Nephron progenitor cell (in vitro differentiated cells): ENCODE measurements at regions not wholly inside any gene's neighbourhood (a gene's known extent, or its start where the extent isn't known, plus 50 kb on each side); places are given as distances from the start of the nearest gene placed in this dataset.

Experiments used
- DNase-seq: peaks from one replicate; pipeline ENCODE4 v3.0.0; 2021
- H3K27ac Mint-ChIP-seq: 2 replicates; pipeline ENCODE4 v1.8.0; 2021; ENCODE audit warnings: mild to moderate bottlenecking, moderate library complexity, mixed read lengths
- H3K27me3 Mint-ChIP-seq: 2 replicates; pipeline ENCODE4 v1.8.0; 2021; ENCODE audit warnings: mild to moderate bottlenecking, low read depth, mixed read lengths; ENCODE audit not compliant: poor library complexity
- H3K36me3 Mint-ChIP-seq: 2 replicates; pipeline ENCODE4 v1.8.0; 2021; ENCODE audit warnings: low read depth, mixed read lengths
- H3K4me1 Mint-ChIP-seq: 2 replicates; pipeline ENCODE4 v1.8.0; 2021; ENCODE audit warnings: mixed read lengths
- H3K4me3 Mint-ChIP-seq: 2 replicates; pipeline ENCODE4 v1.8.0; 2021; ENCODE audit warnings: mild to moderate bottlenecking, moderate library complexity, mixed read lengths
- H3K9me3 Mint-ChIP-seq: 2 replicates; pipeline ENCODE4 v1.8.0; 2021; ENCODE audit warnings: mild to moderate bottlenecking, moderate library complexity, mixed read lengths
- TF ChIP-seq, protein P1 (sequence below): fragments of 200-600 bp; sonication (generic); IDR thresholded peaks from 2 replicates; pipeline ENCODE4 v1.5.0; 2021; ENCODE audit warnings: antibody characterized with exemption

DNA sequence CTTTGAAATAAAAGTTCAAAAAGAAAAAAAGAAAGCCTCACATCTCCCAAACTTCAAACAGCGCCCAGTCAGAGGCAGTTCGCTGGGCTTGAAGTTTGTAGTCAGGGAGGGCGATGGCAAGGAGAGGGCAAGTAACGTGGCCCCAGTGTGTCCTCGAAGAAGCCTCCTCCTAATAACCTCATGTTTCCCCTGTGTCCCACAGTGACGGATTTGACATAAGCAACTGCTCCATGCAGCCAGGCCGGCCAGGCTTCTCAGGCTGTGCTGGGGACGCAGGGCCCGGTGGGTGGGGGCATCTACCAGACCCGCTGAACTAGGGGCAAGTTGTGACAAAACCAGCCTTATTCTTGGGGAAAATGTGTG lies 172.2 kb downstream of the ERCC6L2 start:
- peak overlapping the region; percentile 92 for H3K27ac Mint-ChIP-seq
- H3K36me3 Mint-ChIP-seq, result peaks cover 5% of the 10 kb centered on the region
- H3K27me3 Mint-ChIP-seq, result peaks cover 16% of the 10 kb centered on the region
- TF ChIP-seq, protein P1, sequence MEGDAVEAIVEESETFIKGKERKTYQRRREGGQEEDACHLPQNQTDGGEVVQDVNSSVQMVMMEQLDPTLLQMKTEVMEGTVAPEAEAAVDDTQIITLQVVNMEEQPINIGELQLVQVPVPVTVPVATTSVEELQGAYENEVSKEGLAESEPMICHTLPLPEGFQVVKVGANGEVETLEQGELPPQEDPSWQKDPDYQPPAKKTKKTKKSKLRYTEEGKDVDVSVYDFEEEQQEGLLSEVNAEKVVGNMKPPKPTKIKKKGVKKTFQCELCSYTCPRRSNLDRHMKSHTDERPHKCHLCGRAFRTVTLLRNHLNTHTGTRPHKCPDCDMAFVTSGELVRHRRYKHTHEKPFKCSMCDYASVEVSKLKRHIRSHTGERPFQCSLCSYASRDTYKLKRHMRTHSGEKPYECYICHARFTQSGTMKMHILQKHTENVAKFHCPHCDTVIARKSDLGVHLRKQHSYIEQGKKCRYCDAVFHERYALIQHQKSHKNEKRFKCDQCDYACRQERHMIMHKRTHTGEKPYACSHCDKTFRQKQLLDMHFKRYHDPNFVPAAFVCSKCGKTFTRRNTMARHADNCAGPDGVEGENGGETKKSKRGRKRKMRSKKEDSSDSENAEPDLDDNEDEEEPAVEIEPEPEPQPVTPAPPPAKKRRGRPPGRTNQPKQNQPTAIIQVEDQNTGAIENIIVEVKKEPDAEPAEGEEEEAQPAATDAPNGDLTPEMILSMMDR, result no peak
- peaks cover 54% of the 10 kb centered on the region for H3K4me1 Mint-ChIP-seq
- peaks cover 6% of the 10 kb centered on the region for H3K9me3 Mint-ChIP-seq
- peak; percentile 39 for DNase-seq
- peak overlapping the region; percentile 63 for H3K4me3 Mint-ChIP-seq

DNA sequence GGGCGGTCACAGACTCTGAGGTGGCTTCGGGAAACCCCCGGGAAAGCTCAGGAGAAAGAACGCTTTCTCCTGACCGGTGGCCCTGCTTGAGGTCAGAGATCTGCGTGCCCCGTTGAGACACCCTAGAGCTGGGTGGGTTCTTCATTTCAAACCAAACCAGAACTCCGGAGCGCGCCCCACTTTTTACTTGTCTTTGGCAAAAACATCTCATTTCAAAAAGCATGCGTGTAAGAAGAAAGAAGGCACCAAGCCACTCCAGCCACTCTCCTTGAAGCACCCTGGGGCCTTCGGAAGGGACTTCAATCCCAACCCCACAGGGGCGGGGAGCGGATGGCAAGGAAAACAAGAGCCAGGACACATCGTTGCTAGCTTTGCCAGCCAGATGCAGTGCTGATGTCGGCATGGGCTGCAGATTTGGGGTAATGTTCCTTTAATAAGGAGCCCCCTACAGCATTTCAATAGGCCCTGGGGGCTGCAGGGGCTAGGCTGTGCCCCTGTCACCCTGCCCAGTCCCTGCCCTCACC lies 171.7 kb downstream of the ERCC6L2 start:
- TF ChIP-seq, protein P1, result no peak
- peaks cover 51% of the 10 kb centered on the region for H3K4me1 Mint-ChIP-seq
- H3K9me3 Mint-ChIP-seq, result peaks cover 6% of the 10 kb centered on the region
- DNase-seq, result no peak
- peaks cover 5% of the 10 kb centered on the region for H3K36me3 Mint-ChIP-seq
- no peak overlapping the region for H3K27ac Mint-ChIP-seq
- no peak overlapping the region for H3K4me3 Mint-ChIP-seq
- peaks cover 16% of the 10 kb centered on the region for H3K27me3 Mint-ChIP-seq

DNA sequence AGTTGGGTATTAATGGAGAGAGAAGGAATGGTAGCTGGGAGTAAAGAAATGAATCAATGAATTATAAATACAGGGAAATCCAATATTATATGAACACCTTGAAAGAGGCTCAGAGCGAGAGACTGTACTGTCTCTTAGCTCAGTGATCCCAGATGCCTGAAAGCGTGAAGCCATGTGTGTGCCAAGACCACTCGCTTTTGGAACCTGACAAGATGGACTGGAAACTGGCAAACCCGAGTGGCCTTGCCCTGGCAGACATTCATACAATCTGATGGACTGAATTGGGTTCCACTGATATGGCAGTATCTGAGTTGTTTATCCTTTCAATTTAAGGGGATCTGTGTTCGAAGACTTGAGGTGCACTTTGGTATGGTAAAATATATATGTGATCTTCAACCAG lies 170.3 kb downstream of the ERCC6L2 start:
- peaks cover 5% of the 10 kb centered on the region for H3K9me3 Mint-ChIP-seq
- H3K27me3 Mint-ChIP-seq, result peaks cover 16% of the 10 kb centered on the region
- peaks cover 5% of the 10 kb centered on the region for H3K36me3 Mint-ChIP-seq
- DNase-seq, result no peak
- peaks cover 57% of the 10 kb centered on the region for H3K4me1 Mint-ChIP-seq
- no peak overlapping the region for H3K27ac Mint-ChIP-seq
- TF ChIP-seq, protein P1, result no peak
- H3K4me3 Mint-ChIP-seq, result no peak overlapping the region

DNA sequence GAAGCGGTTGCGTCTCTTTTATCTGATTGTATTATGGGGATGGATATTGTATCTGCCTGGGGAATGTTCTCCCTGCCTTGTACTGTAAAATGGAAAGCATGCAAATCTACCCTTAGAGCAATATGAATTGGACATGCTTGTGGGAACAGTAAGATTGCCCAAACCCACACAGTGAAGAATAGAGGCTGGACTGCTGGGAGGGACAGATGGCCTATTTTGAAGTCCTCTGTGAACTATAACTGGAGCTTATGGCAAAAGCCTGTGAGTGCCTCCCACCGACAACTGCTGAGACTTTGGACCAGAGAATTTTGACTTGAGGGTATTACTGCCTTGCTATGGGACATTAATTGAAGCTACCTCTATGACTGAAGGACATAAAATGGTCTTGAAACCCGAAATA lies 168.9 kb downstream of the ERCC6L2 start:
- H3K36me3 Mint-ChIP-seq, result peaks cover 7% of the 10 kb centered on the region
- H3K4me3 Mint-ChIP-seq, result no peak overlapping the region
- H3K9me3 Mint-ChIP-seq, result peaks cover 7% of the 10 kb centered on the region
- peaks cover 16% of the 10 kb centered on the region for H3K27me3 Mint-ChIP-seq
- H3K27ac Mint-ChIP-seq, result no peak overlapping the region
- TF ChIP-seq, protein P1, result no peak
- H3K4me1 Mint-ChIP-seq, result peaks cover 51% of the 10 kb centered on the region
- DNase-seq, result no peak

DNA sequence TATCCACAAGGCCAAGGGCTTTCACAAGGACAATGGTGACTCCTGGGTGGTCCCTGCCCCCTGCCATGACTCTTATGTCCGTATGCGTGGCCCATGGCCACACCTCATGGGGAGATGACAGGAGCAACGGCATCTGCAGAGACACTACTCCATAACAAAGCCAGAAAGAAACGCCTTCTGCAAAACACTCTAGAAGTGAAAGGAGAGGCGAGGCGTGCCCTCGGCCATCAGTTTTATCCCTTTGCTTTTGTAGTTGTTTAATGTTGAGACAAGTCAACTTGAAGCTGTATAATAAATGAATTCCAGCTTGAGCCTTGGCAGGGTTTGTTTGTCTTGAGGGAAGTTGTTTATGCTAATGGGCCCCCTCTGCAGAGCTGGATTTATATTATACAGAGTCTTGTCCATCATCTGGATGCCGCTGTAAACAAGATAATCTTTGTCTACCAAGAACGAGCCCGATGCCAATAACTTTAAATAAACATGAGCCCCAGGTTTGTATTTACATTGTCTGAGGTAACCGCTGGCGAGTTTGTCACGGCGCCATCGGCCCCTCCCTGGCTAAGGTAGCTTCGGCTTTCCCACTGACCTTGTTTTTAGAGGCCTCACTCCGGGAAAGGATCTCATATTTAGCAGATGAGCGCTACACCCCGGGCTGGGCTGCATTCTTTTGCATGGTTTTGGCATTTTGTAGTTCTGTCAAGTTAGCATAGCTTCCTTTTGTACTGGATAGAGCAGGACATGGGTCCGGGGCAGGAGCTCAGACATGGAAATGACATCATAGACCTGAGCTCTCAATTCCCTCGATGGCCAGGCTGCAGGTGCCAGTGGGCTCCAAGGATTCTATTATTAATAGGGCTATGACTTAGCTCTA lies 165.3 kb downstream of the ERCC6L2 start:
- H3K9me3 Mint-ChIP-seq, result peaks cover 40% of the 10 kb centered on the region
- H3K27ac Mint-ChIP-seq, result no peak overlapping the region
- H3K4me1 Mint-ChIP-seq, result peaks cover 20% of the 10 kb centered on the region
- H3K27me3 Mint-ChIP-seq, result peaks cover 13% of the 10 kb centered on the region
- peaks cover 39% of the 10 kb centered on the region for H3K36me3 Mint-ChIP-seq
- H3K4me3 Mint-ChIP-seq, result no peak overlapping the region
- TF ChIP-seq, protein P1, result no peak
- DNase-seq, result no peak

DNA sequence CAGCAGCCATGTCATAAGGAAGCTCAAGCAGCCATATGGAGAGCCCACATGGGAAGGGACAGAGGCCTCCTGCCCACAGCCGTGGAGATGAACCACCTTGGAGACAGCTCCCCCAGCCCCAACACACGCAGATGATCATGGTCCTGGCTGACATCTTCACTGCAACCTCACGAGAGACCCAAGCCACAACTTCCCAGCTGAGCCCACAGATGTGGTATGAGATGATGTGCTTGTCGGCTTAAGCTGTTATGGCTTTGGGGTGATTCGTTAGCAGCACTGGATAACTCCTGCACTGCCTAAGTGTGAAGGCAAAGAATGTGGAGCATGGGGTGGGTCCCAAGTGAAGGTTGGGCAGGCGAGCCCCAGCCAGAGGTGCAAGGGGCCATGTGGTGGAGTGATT lies 163.4 kb downstream of the ERCC6L2 start:
- peaks cover 2% of the 10 kb centered on the region for H3K27me3 Mint-ChIP-seq
- no peak overlapping the region for H3K27ac Mint-ChIP-seq
- peaks cover 45% of the 10 kb centered on the region for H3K36me3 Mint-ChIP-seq
- no peak overlapping the region for H3K4me3 Mint-ChIP-seq
- peaks cover 51% of the 10 kb centered on the region for H3K9me3 Mint-ChIP-seq
- peaks cover 15% of the 10 kb centered on the region for H3K4me1 Mint-ChIP-seq
- TF ChIP-seq, protein P1, result no peak
- no peak for DNase-seq
